ENCODE measurements at regions not wholly inside any gene's neighbourhood (a gene's known extent, or its start where the extent isn't known, plus 50 kb on each side); places are given as distances from the start of the nearest gene placed in this dataset.
"Not testable (repeated sequence)": the region's sequence is repeated elsewhere in the genome, so short reads cannot be mapped to it uniquely, and the experiment has no call there.

GRCh38 chr1:190688096-190688495, 210.4 kb upstream of the BRINP3 start:
- no peak for DNase-seq (ENCODE audit: low read depth, low spot score)
- no peaks in the 10 kb centered on the region for H3K4me1 Mint-ChIP-seq
- H3K9me3 Mint-ChIP-seq = no peaks in the 10 kb centered on the region
- H3K36me3 Mint-ChIP-seq (ENCODE audit: low read depth) = no peaks in the 10 kb centered on the region
- H3K27me3 Mint-ChIP-seq (ENCODE audit: low read depth) = peaks cover 11% of the 10 kb centered on the region
- no peak overlapping the region for H3K4me3 Mint-ChIP-seq
- no peak overlapping the region for H3K27ac Mint-ChIP-seq (ENCODE audit: unreplicated experiment)
- no peak for TF ChIP-seq CTCF (conservative IDR thresholded peaks at IDR 0.05)

- not testable (repeated sequence) for H3K36me3 Mint-ChIP-seq (ENCODE audit: low read depth); H3K9me3 Mint-ChIP-seq; DNase-seq (ENCODE audit: low read depth, low spot score); H3K4me3 Mint-ChIP-seq; H3K27me3 Mint-ChIP-seq (ENCODE audit: low read depth); H3K27ac Mint-ChIP-seq (ENCODE audit: unreplicated experiment); H3K4me1 Mint-ChIP-seq
Observed at GRCh38 chr1:190698488-190698887, 220.8 kb upstream of the BRINP3 start.

- no peaks in the 10 kb centered on the region for H3K27me3 Mint-ChIP-seq (ENCODE audit: low read depth)
- no peak for TF ChIP-seq CTCF (conservative IDR thresholded peaks at IDR 0.05)
- no peaks in the 10 kb centered on the region for H3K4me1 Mint-ChIP-seq
- no peaks in the 10 kb centered on the region for H3K36me3 Mint-ChIP-seq (ENCODE audit: low read depth)
- no peak overlapping the region for H3K27ac Mint-ChIP-seq (ENCODE audit: unreplicated experiment)
- H3K9me3 Mint-ChIP-seq = no peaks in the 10 kb centered on the region
- DNase-seq (ENCODE audit: low read depth, low spot score) = no peak
- no peak overlapping the region for H3K4me3 Mint-ChIP-seq
Observed at GRCh38 chr1:190699165-190699564, 221.5 kb upstream of the BRINP3 start.

GRCh38 chr1:190708418-190709057, 230.9 kb upstream of the BRINP3 start:
- H3K27ac Mint-ChIP-seq (ENCODE audit: unreplicated experiment) = no peak overlapping the region
- TF ChIP-seq CTCF (conservative IDR thresholded peaks at IDR 0.05) = no peak
- H3K4me3 Mint-ChIP-seq = no peak overlapping the region
- H3K27me3 Mint-ChIP-seq (ENCODE audit: low read depth) = peaks cover 4% of the 10 kb centered on the region
- DNase-seq (ENCODE audit: low read depth, low spot score) = no peak
- H3K4me1 Mint-ChIP-seq = no peaks in the 10 kb centered on the region
- peaks cover 4% of the 10 kb centered on the region for H3K9me3 Mint-ChIP-seq
- H3K36me3 Mint-ChIP-seq (ENCODE audit: low read depth) = no peaks in the 10 kb centered on the region

GRCh38 chr1:190711069-190711468, 233.4 kb upstream of the BRINP3 start:
- H3K4me3 Mint-ChIP-seq = no peak overlapping the region
- no peak for DNase-seq (ENCODE audit: low read depth, low spot score)
- H3K9me3 Mint-ChIP-seq = peaks cover 4% of the 10 kb centered on the region
- peaks cover 7% of the 10 kb centered on the region for H3K27me3 Mint-ChIP-seq (ENCODE audit: low read depth)
- H3K27ac Mint-ChIP-seq (ENCODE audit: unreplicated experiment) = no peak overlapping the region
- no peaks in the 10 kb centered on the region for H3K36me3 Mint-ChIP-seq (ENCODE audit: low read depth)
- TF ChIP-seq CTCF (conservative IDR thresholded peaks at IDR 0.05) = no peak
- no peaks in the 10 kb centered on the region for H3K4me1 Mint-ChIP-seq

- H3K36me3 Mint-ChIP-seq (ENCODE audit: low read depth) = no peaks in the 10 kb centered on the region
- DNase-seq (ENCODE audit: low read depth, low spot score) = no peak
- no peak for TF ChIP-seq CTCF (conservative IDR thresholded peaks at IDR 0.05)
- H3K4me1 Mint-ChIP-seq = no peaks in the 10 kb centered on the region
- H3K27ac Mint-ChIP-seq (ENCODE audit: unreplicated experiment) = no peak overlapping the region
- peaks cover 6% of the 10 kb centered on the region for H3K9me3 Mint-ChIP-seq
- H3K27me3 Mint-ChIP-seq (ENCODE audit: low read depth) = peaks cover 20% of the 10 kb centered on the region
- H3K4me3 Mint-ChIP-seq = no peak overlapping the region
Observed at GRCh38 chr1:190717055-190717454, 239.4 kb upstream of the BRINP3 start.

Data from neural crest cell (in vitro differentiated cells).